ENCODE measurements at regions not wholly inside any gene's neighbourhood (a gene's known extent, or its start where the extent isn't known, plus 50 kb on each side); places are given as distances from the start of the nearest gene placed in this dataset.
"Not testable (repeated sequence)": the region's sequence is repeated elsewhere in the genome, so short reads cannot be mapped to it uniquely, and the experiment has no call there.

GRCh38 chr10:21463436-21463835 lies 62.0 kb downstream of the SKIDA1 start:
- DNase-seq (ENCODE audit: extremely low read depth in 1 of 11, low read depth in 9 of 11, low spot score in 4 of 11), result no peak

GRCh38 chr10:21458126-21458871 lies 67.2 kb downstream of the SKIDA1 start:
- peak; percentile 40 to 75 (median 56) for DNase-seq (ENCODE audit: extremely low read depth in 1 of 11, low read depth in 9 of 11, low spot score in 4 of 11)

- no peak for DNase-seq (ENCODE audit: extremely low read depth in 1 of 11, low read depth in 9 of 11, low spot score in 4 of 11)
Observed at GRCh38 chr10:21456160-21456559, 69.3 kb downstream of the SKIDA1 start.

- DNase-seq (ENCODE audit: extremely low read depth in 1 of 11, low read depth in 9 of 11, low spot score in 4 of 11), result no peak
Observed at GRCh38 chr10:21452203-21452602, 73.3 kb downstream of the SKIDA1 start.

- no peak for DNase-seq (ENCODE audit: extremely low read depth in 1 of 11, low read depth in 9 of 11, low spot score in 4 of 11)
Observed at GRCh38 chr10:21449288-21449966, 76.1 kb downstream of the SKIDA1 start.

- no peak for DNase-seq (ENCODE audit: extremely low read depth in 1 of 11, low read depth in 9 of 11, low spot score in 4 of 11)
Observed at GRCh38 chr10:21445163-21445562, 80.3 kb downstream of the SKIDA1 start.

GRCh38 chr10:21441625-21442024 lies 83.9 kb downstream of the SKIDA1 start:
- no peak for DNase-seq (ENCODE audit: extremely low read depth in 1 of 11, low read depth in 9 of 11, low spot score in 4 of 11)

GRCh38 chr10:21438914-21439313 lies 86.6 kb downstream of the SKIDA1 start:
- DNase-seq (ENCODE audit: extremely low read depth in 1 of 11, low read depth in 9 of 11, low spot score in 4 of 11), result not testable (repeated sequence)

GRCh38 chr10:21437770-21438382 lies 87.6 kb downstream of the SKIDA1 start:
- no peak for DNase-seq (ENCODE audit: extremely low read depth in 1 of 11, low read depth in 9 of 11, low spot score in 4 of 11)

GRCh38 chr10:21432266-21432665 lies 93.2 kb downstream of the SKIDA1 start:
- no peak for DNase-seq (ENCODE audit: extremely low read depth in 1 of 11, low read depth in 9 of 11, low spot score in 4 of 11)

- no peak for DNase-seq (ENCODE audit: extremely low read depth in 1 of 11, low read depth in 9 of 11, low spot score in 4 of 11)
Observed at GRCh38 chr10:21431799-21432198, 93.7 kb downstream of the SKIDA1 start.

- DNase-seq (ENCODE audit: extremely low read depth in 1 of 11, low read depth in 9 of 11, low spot score in 4 of 11), result no peak
Observed at GRCh38 chr10:21427804-21428481, 97.5 kb downstream of the SKIDA1 start.

- DNase-seq (ENCODE audit: extremely low read depth in 1 of 11, low read depth in 9 of 11, low spot score in 4 of 11), result no peak
Observed at GRCh38 chr10:21424459-21424861, 101.0 kb downstream of the SKIDA1 start.

GRCh38 chr10:21423850-21424249 lies 101.6 kb downstream of the SKIDA1 start:
- DNase-seq (ENCODE audit: extremely low read depth in 1 of 11, low read depth in 9 of 11, low spot score in 4 of 11), result no peak

- DNase-seq (ENCODE audit: extremely low read depth in 1 of 11, low read depth in 9 of 11, low spot score in 4 of 11), result no peak
Observed at GRCh38 chr10:21423338-21423737, 102.1 kb downstream of the SKIDA1 start.

GRCh38 chr10:21421794-21422193 lies 103.7 kb downstream of the SKIDA1 start:
- DNase-seq (ENCODE audit: extremely low read depth in 1 of 11, low read depth in 9 of 11, low spot score in 4 of 11), result no peak

GRCh38 chr10:21421016-21421415 lies 104.5 kb downstream of the SKIDA1 start:
- no peak for DNase-seq (ENCODE audit: extremely low read depth in 1 of 11, low read depth in 9 of 11, low spot score in 4 of 11)

GRCh38 chr10:21418981-21419576 lies 106.4 kb downstream of the SKIDA1 start:
- not testable (repeated sequence) for DNase-seq (ENCODE audit: extremely low read depth in 1 of 11, low read depth in 9 of 11, low spot score in 4 of 11)

GRCh38 chr10:21417172-21417712 lies 108.2 kb downstream of the SKIDA1 start:
- no peak for DNase-seq (ENCODE audit: extremely low read depth in 1 of 11, low read depth in 9 of 11, low spot score in 4 of 11)
